ENCODE measurements at regions not wholly inside any gene's neighbourhood (a gene's known extent, or its start where the extent isn't known, plus 50 kb on each side); places are given as distances from the start of the nearest gene placed in this dataset.
"Not testable (repeated sequence)": the region's sequence is repeated elsewhere in the genome, so short reads cannot be mapped to it uniquely, and the experiment has no call there.

- DNase-seq = no peak
Observed at GRCh38 chr6:30832864-30833263, 51.5 kb upstream of the DDR1 start.

GRCh38 chr6:30830438-30830837, 53.9 kb upstream of the DDR1 start:
- DNase-seq = no peak

GRCh38 chr6:30829639-30830255, 54.6 kb upstream of the DDR1 start:
- no peak for DNase-seq

GRCh38 chr6:30829033-30829432, 55.3 kb upstream of the DDR1 start:
- DNase-seq = no peak

GRCh38 chr6:30828027-30828962, 56.0 kb upstream of the DDR1 start:
- peak; percentile 83 to 84 for DNase-seq

GRCh38 chr6:30826961-30827342, 57.4 kb upstream of the DDR1 start:
- DNase-seq = peak in 1 of 2 experiments; percentile 17

- DNase-seq = no peak
Observed at GRCh38 chr6:30824698-30825097, 59.6 kb upstream of the DDR1 start.

- no peak for DNase-seq
Observed at GRCh38 chr6:30823534-30823865, 60.8 kb upstream of the DDR1 start.

GRCh38 chr6:30821862-30822784, 62.2 kb upstream of the DDR1 start:
- no peak for DNase-seq

- no peak for DNase-seq
Observed at GRCh38 chr6:30820193-30820592, 64.1 kb upstream of the DDR1 start.

GRCh38 chr6:30819297-30819917, 64.9 kb upstream of the DDR1 start:
- DNase-seq = peak; percentile 67 to 74

GRCh38 chr6:30818391-30818841, 65.9 kb upstream of the DDR1 start:
- no peak for DNase-seq

- DNase-seq = no peak
Observed at GRCh38 chr6:30816791-30817739, 67.3 kb upstream of the DDR1 start.

GRCh38 chr6:30816296-30816695, 68.0 kb upstream of the DDR1 start:
- DNase-seq = not testable (repeated sequence)

GRCh38 chr6:30815041-30815742, 69.1 kb upstream of the DDR1 start:
- not testable (repeated sequence) for DNase-seq

GRCh38 chr6:30814146-30815040, 69.9 kb upstream of the DDR1 start:
- DNase-seq = peak; percentile 68 to 71

GRCh38 chr6:30813631-30814145, 69.3 kb upstream of the IER3 start:
- no peak for DNase-seq

GRCh38 chr6:30810813-30811339, 66.5 kb upstream of the IER3 start:
- peak; percentile 82 to 86 for DNase-seq

- not testable (repeated sequence) for DNase-seq
Observed at GRCh38 chr6:30807566-30807965, 63.2 kb upstream of the IER3 start.
